OCI-LY1 (cell line): ENCODE measurements at regions not wholly inside any gene's neighbourhood (a gene's known extent, or its start where the extent isn't known, plus 50 kb on each side); places are given as distances from the start of the nearest gene placed in this dataset.

ENCODE experiments used
- H2AFZ ChIP-seq: fragments of 200-600 bp; sonication (generic), shearing (Covaris generic); 2 replicates; pipeline ENCODE4 v1.6.0; 2014; ENCODE audit warnings: antibody characterized with exemption, mild to moderate bottlenecking, low read length
- H3F3A ChIP-seq: fragments of 200-600 bp; sonication (generic), shearing (Covaris generic); 2 replicates; pipeline ENCODE4 v1.6.0; 2014; ENCODE audit warnings: mild to moderate bottlenecking, antibody characterized with exemption, low read length, moderate library complexity; ENCODE audit not compliant: insufficient read depth
- H3K27ac ChIP-seq: fragments of 200-600 bp; sonication (generic); 2 replicates; pipeline ENCODE4 v1.5.1; 2014; ENCODE audit warnings: low read length, mixed run types, mild to moderate bottlenecking, low read depth; ENCODE audit not compliant: poor library complexity, severe bottlenecking
- H3K27me3 ChIP-seq: fragments of 200-600 bp; sonication (generic); 2 replicates; pipeline ENCODE4 v1.6.0; 2014; ENCODE audit warnings: antibody characterized with exemption, mild to moderate bottlenecking, low read length, moderate library complexity; ENCODE audit not compliant: insufficient read depth
- H3K36me3 ChIP-seq: fragments of 200-600 bp; sonication (generic); 2 replicates; pipeline ENCODE4 v1.6.1; 2014; ENCODE audit warnings: mild to moderate bottlenecking, antibody characterized with exemption, low read length, moderate library complexity, mixed read lengths; ENCODE audit not compliant: insufficient read depth
- H3K4me1 ChIP-seq: fragments of 200-600 bp; sonication (generic); 2 replicates; pipeline ENCODE4 v1.5.1; 2014; ENCODE audit warnings: mild to moderate bottlenecking, low read length, moderate library complexity; ENCODE audit not compliant: insufficient read depth, severe bottlenecking
- H3K4me2 ChIP-seq: fragments of 200-600 bp; sonication (generic), shearing (Covaris generic); 2 replicates; pipeline ENCODE4 v1.6.1; 2014; ENCODE audit warnings: low read length
- H3K4me3 ChIP-seq: fragments of 200-600 bp; sonication (generic); 2 replicates; pipeline ENCODE4 v1.5.1; 2014; ENCODE audit warnings: low read length, low read depth, mild to moderate bottlenecking, mixed read lengths; ENCODE audit not compliant: poor library complexity, severe bottlenecking
- H3K79me2 ChIP-seq: fragments of 200-600 bp; shearing (Covaris generic); 2 replicates; pipeline ENCODE4 v1.6.1; 2016; ENCODE audit warnings: mixed run types, low read length, mixed read lengths; ENCODE audit not compliant: insufficient read depth
- H3K9ac ChIP-seq: fragments of 200-600 bp; sonication (generic), shearing (Covaris generic); 2 replicates; pipeline ENCODE4 v1.6.1; 2014; ENCODE audit warnings: mild to moderate bottlenecking, low read length, mixed read lengths
- H3K9me2 ChIP-seq: fragments of 200-600 bp; sonication (generic), shearing (Covaris generic); 2 replicates; pipeline ENCODE4 v1.6.1; 2014; ENCODE audit warnings: low read depth, mild to moderate bottlenecking, low read length, mixed read lengths
- H3K9me3 ChIP-seq: fragments of 200-600 bp; shearing (Covaris generic); 2 replicates; pipeline ENCODE4 v1.6.1; 2014; ENCODE audit warnings: low read length, mixed read lengths
- H4K20me1 ChIP-seq: fragments of 200-600 bp; sonication (generic), shearing (Covaris generic); 2 replicates; pipeline ENCODE4 v1.6.0; 2016; ENCODE audit warnings: mild to moderate bottlenecking, low read length; ENCODE audit not compliant: insufficient read depth
- CTCF ChIP-seq: fragments of 200-600 bp; sonication (generic), shearing (Covaris generic); IDR thresholded peaks from 2 replicates; pipeline ENCODE4 v1.5.1; 2017; ENCODE audit warnings: mild to moderate bottlenecking, antibody characterized with exemption, low read length, moderate library complexity, mixed read lengths
- EZH2 ChIP-seq: fragments of 200-600 bp; sonication (generic), shearing (Covaris generic); IDR thresholded peaks from 2 replicates; pipeline ENCODE4 v1.8.0; 2017; ENCODE audit warnings: borderline replicate concordance, mixed run types, mild to moderate bottlenecking, antibody characterized with exemption, low read length, moderate library complexity, mixed read lengths

- no peaks in the 10 kb centered on the region for H3K4me1 ChIP-seq
- no peak overlapping the region for H3K27ac ChIP-seq
- no peaks in the 10 kb centered on the region for H3K27me3 ChIP-seq
- no peaks in the 10 kb centered on the region for H3F3A ChIP-seq
- H4K20me1 ChIP-seq: no peaks in the 10 kb centered on the region
- no peak overlapping the region for H2AFZ ChIP-seq
- TF ChIP-seq EZH2: no peak
- TF ChIP-seq CTCF: no peak
- no peaks in the 10 kb centered on the region for H3K36me3 ChIP-seq
- no peaks in the 10 kb centered on the region for H3K9me3 ChIP-seq
- H3K79me2 ChIP-seq: no peaks in the 10 kb centered on the region
- H3K9ac ChIP-seq: no peak overlapping the region
- H3K4me3 ChIP-seq: no peak overlapping the region
- H3K4me2 ChIP-seq: no peak overlapping the region
- H3K9me2 ChIP-seq: no peaks in the 10 kb centered on the region
Observed at GRCh38 chr1:228823200-228823599, 87.9 kb downstream of the RHOU start.

GRCh38 chr1:228824366-228824765 lies 89.1 kb downstream of the RHOU start:
- Histone ChIP-seq H3K4me1 (no peaks in the 10 kb centered on the region), H3K4me2 (no peak overlapping the region), H3K79me2 (no peaks in the 10 kb centered on the region), H3K9me2 (no peaks in the 10 kb centered on the region), H3K9ac (no peak overlapping the region), H3K27me3 (no peaks in the 10 kb centered on the region), H3K27ac (no peak overlapping the region), H3F3A (no peaks in the 10 kb centered on the region), H2AFZ (no peak overlapping the region), H3K36me3 (no peaks in the 10 kb centered on the region), H3K9me3 (no peaks in the 10 kb centered on the region), H3K4me3 (no peak overlapping the region), H4K20me1 (no peaks in the 10 kb centered on the region)
- TF ChIP-seq EZH2 (no peak), CTCF (no peak)

GRCh38 chr1:228825041-228825440 lies 89.8 kb downstream of the RHOU start:
- no peak overlapping the region for H3K27ac ChIP-seq
- H3K9me2 ChIP-seq: no peaks in the 10 kb centered on the region
- no peaks in the 10 kb centered on the region for H3K9me3 ChIP-seq
- H3K9ac ChIP-seq: no peak overlapping the region
- H3K4me3 ChIP-seq: no peak overlapping the region
- no peaks in the 10 kb centered on the region for H4K20me1 ChIP-seq
- no peak overlapping the region for H3K4me2 ChIP-seq
- H3F3A ChIP-seq: no peaks in the 10 kb centered on the region
- TF ChIP-seq CTCF (no peak), EZH2 (no peak)
- H3K4me1 ChIP-seq: no peaks in the 10 kb centered on the region
- H2AFZ ChIP-seq: no peak overlapping the region
- H3K36me3 ChIP-seq: no peaks in the 10 kb centered on the region
- no peaks in the 10 kb centered on the region for H3K27me3 ChIP-seq
- no peaks in the 10 kb centered on the region for H3K79me2 ChIP-seq
